Endothelial cell of umbilical vein (primary cell): ENCODE measurements at regions not wholly inside any gene's neighbourhood (a gene's known extent, or its start where the extent isn't known, plus 50 kb on each side); places are given as distances from the start of the nearest gene placed in this dataset.

Source experiments
- BruUV-seq: library from RNA; stranded (reverse); fragments of 400-500 nt; replicated peaks from 2 replicates; lab custom pipeline; 2021; lab: Mats Ljungman, UMichigan
- CTCF ChIA-PET: fragments of 300-600, 350-600 bp; sonication (Branson Sonifier 250); formaldehyde crosslinking; loops from one replicate; lab custom pipeline; 2021; ENCODE audit warnings: antibody characterized with exemption, inconsistent platforms; lab: Charles Lee
- POLR2A ChIA-PET: fragments of 300-600, 350-600 bp; sonication (Branson Sonifier 250); formaldehyde crosslinking; loops from one replicate; lab custom pipeline; 2021; ENCODE audit warnings: antibody characterized with exemption, inconsistent platforms; lab: Charles Lee
- DNase-seq: peaks from one replicate; pipeline ENCODE4 v3.0.0-alpha.2; 2011; ENCODE audit warnings: low read depth, low spot score
- FAIRE-seq: peaks from 2 replicates; lab custom pipeline; 2011; peaks lifted over from hg19 to GRCh38; lab: Jason Lieb, UNC
- H2AFZ ChIP-seq: 2 replicates; pipeline ENCODE4 v1.6.0; 2012; ENCODE audit warnings: low read depth, low read length, control low read depth, inconsistent platforms
- H3K27ac ChIP-seq: 2 replicates; pipeline ENCODE4 v1.5.1; 2011; ENCODE audit warnings: low read depth, mild to moderate bottlenecking, control low read depth, low read length, moderate library complexity; ENCODE audit not compliant: insufficient read depth
- H3K27me3 ChIP-seq, 2 experiments: 2 replicates each; pipeline versions ENCODE4 v1.6.0 to v1.6.1; 2011; ENCODE audit warnings: low read length in 2 of 2, mixed read lengths in 1 of 2; ENCODE audit not compliant: control insufficient read depth in 2 of 2, insufficient read depth in 2 of 2
- H3K36me3 ChIP-seq, 2 experiments: 2 replicates in 1 of 2; 3 replicates in 1 of 2; pipeline ENCODE4 v1.5.1; 2011; ENCODE audit warnings: low read length in 2 of 2, mild to moderate bottlenecking in 1 of 2, moderate library complexity in 1 of 2; ENCODE audit not compliant: control insufficient read depth in 2 of 2, insufficient read depth in 2 of 2; ENCODE audit errors: extremely low read depth in 1 of 2
- H3K4me1 ChIP-seq: 3 replicates; pipeline ENCODE4 v1.5.1; 2011; ENCODE audit warnings: mild to moderate bottlenecking, low read length; ENCODE audit not compliant: control insufficient read depth, insufficient read depth; ENCODE audit errors: extremely low read depth
- H3K4me2 ChIP-seq: 2 replicates; pipeline ENCODE4 v1.6.1; 2011; ENCODE audit warnings: low read length, control low read depth, mixed read lengths; ENCODE audit not compliant: insufficient read depth
- H3K4me3 ChIP-seq, 3 experiments: fragments of 200-600 bp in 1 of 3; sonication (generic), shearing (Covaris generic) in 1 of 3; replicated peaks in 1 of 3; 2 replicates each; pipeline ENCODE4 v1.5.1; 2011 to 2016; ENCODE audit warnings: control low read depth in 3 of 3, low read length in 3 of 3, mild to moderate bottlenecking in 2 of 3, inconsistent platforms in 1 of 3, low read depth in 1 of 3, moderate library complexity in 1 of 3; ENCODE audit not compliant: insufficient read depth in 1 of 3
- H3K79me2 ChIP-seq: 2 replicates; pipeline ENCODE4 v1.6.0; 2012; ENCODE audit warnings: low read length, inconsistent platforms; ENCODE audit not compliant: control insufficient read depth, insufficient read depth
- H3K9ac ChIP-seq: replicated peaks from 2 replicates; pipeline ENCODE3; 2011; ENCODE audit warnings: low read length, control low read depth; ENCODE audit not compliant: insufficient read depth; ENCODE audit errors: extremely low read depth
- H3K9me1 ChIP-seq: replicated peaks from 3 replicates; pipeline ENCODE4 v1.6.0; 2011; ENCODE audit warnings: mild to moderate bottlenecking, low read length; ENCODE audit not compliant: control insufficient read depth, insufficient read depth; ENCODE audit errors: extremely low read depth
- H3K9me3 ChIP-seq: replicated peaks from 2 replicates; pipeline ENCODE4 v1.5.1; 2012; ENCODE audit warnings: low read length, inconsistent platforms; ENCODE audit not compliant: control insufficient read depth, insufficient read depth
- H4K20me1 ChIP-seq: replicated peaks from 2 replicates; pipeline ENCODE3; 2011; ENCODE audit warnings: mild to moderate bottlenecking, low read length; ENCODE audit not compliant: control insufficient read depth, insufficient read depth; ENCODE audit errors: extremely low read depth
- CTCF ChIP-seq, 2 donors: IDR thresholded peaks; 1 replicate in 1 of 2; 2 replicates in 1 of 2; pipeline ENCODE4 v1.5.1; 2011; ENCODE audit warnings: low read length in 2 of 2, mild to moderate bottlenecking in 2 of 2, moderate library complexity in 2 of 2, control low read depth in 1 of 2, inconsistent platforms in 1 of 2, low read depth in 1 of 2; ENCODE audit not compliant: insufficient read depth in 1 of 2; ENCODE audit errors: extremely low read depth in 1 of 2
- EZH2 ChIP-seq: IDR thresholded peaks from 2 replicates; pipeline ENCODE4 v1.6.1; 2012; ENCODE audit warnings: borderline replicate concordance, low read depth, mild to moderate bottlenecking, moderate library complexity, low read length, inconsistent platforms; ENCODE audit not compliant: severe bottlenecking
- FOS ChIP-seq: IDR thresholded peaks from 2 replicates; pipeline ENCODE4 v1.6.1; 2011; ENCODE audit warnings: mild to moderate bottlenecking, low read length, moderate library complexity, borderline replicate concordance; ENCODE audit not compliant: insufficient read depth
- GATA2 ChIP-seq: IDR thresholded peaks from 2 replicates; pipeline ENCODE4 v1.7.0; 2011; ENCODE audit warnings: low read depth, mild to moderate bottlenecking, moderate library complexity, mixed read lengths, low read length; ENCODE audit not compliant: insufficient read length, insufficient read depth
- JUN ChIP-seq: IDR thresholded peaks from 2 replicates; pipeline ENCODE4 v1.6.1; 2011; ENCODE audit warnings: borderline replicate concordance, low read depth; ENCODE audit not compliant: insufficient read length, insufficient read depth
- MAX ChIP-seq: IDR thresholded peaks from 2 replicates; pipeline ENCODE4 v1.6.1; 2011; ENCODE audit not compliant: insufficient read depth, insufficient read length
- MYC ChIP-seq: IDR thresholded peaks from one replicate; pipeline ENCODE4 v1.6.1; 2011; ENCODE audit warnings: mild to moderate bottlenecking, low read depth, low read length
- POLR2A ChIP-seq: IDR thresholded peaks from 2 replicates; pipeline ENCODE4 v1.6.1; 2012; ENCODE audit warnings: low read depth, mild to moderate bottlenecking, control low read depth, low read length
- POLR2AphosphoS5 ChIP-seq: IDR thresholded peaks from 2 replicates; pipeline ENCODE4 v1.6.1; 2012; ENCODE audit warnings: low read depth, mild to moderate bottlenecking, control low read depth, low read length, moderate library complexity; ENCODE audit not compliant: insufficient read depth
- dilution Hi-C: fragments of 300-500 bp; cut with MboI; formaldehyde crosslinking; loops from one replicate; pipeline ENCODE4 v1.15.0; 2019; ENCODE audit warnings: low sequenced_read_pairs; ENCODE audit not compliant: extremely low pct_ligation_motif_present
- intact Hi-C: fragments of 100-400 bp; cut with micrococcal nuclease; formaldehyde crosslinking; loops from one replicate; pipeline ENCODE4 v1.10.0; 2022

GRCh38 chr4:82136161-82136801, 237.5 kb downstream of the HNRNPD start:
- H3K27ac ChIP-seq = no peak overlapping the region
- no peak overlapping the region for H3K9ac ChIP-seq
- no peaks in the 10 kb centered on the region for H3K9me1 ChIP-seq
- no peaks in the 10 kb centered on the region for H3K79me2 ChIP-seq
- BruUV-seq = no TSS peak
- ChIA-PET POLR2A (no interaction called here), CTCF (no interaction called here)
- no peak for TF ChIP-seq CTCF (IDR thresholded peaks at IDR 0.05; ENCODE audit: extremely low read depth in 1 of 2, insufficient read depth in 1 of 2, low read depth in 1 of 2, low read length in 2 of 2)
- intact Hi-C loops (no loop called here), dilution Hi-C loops (no loop called here)
- no peaks in the 10 kb centered on the region for H3K9me3 ChIP-seq
- H2AFZ ChIP-seq = no peak overlapping the region
- H4K20me1 ChIP-seq = no peaks in the 10 kb centered on the region
- no peak overlapping the region for H3K4me2 ChIP-seq
- no peaks in the 10 kb centered on the region for H3K4me1 ChIP-seq
- no peaks in the 10 kb centered on the region for H3K27me3 ChIP-seq
- no peak for FAIRE-seq
- no peaks in the 10 kb centered on the region for H3K36me3 ChIP-seq
- DNase-seq = no peak
- H3K4me3 ChIP-seq = no peak overlapping the region

GRCh38 chr4:82128355-82128754, 245.4 kb downstream of the HNRNPD start:
- no TSS peak for BruUV-seq
- no peaks in the 10 kb centered on the region for H3K9me1 ChIP-seq
- dilution Hi-C loops = no loop called here
- no peak overlapping the region for H3K4me2 ChIP-seq
- no peaks in the 10 kb centered on the region for H3K36me3 ChIP-seq
- no peak overlapping the region for H2AFZ ChIP-seq
- ChIA-PET CTCF (no interaction called here), POLR2A (no interaction called here)
- H3K27ac ChIP-seq = no peak overlapping the region
- H3K9ac ChIP-seq = no peak overlapping the region
- no peaks in the 10 kb centered on the region for H3K4me1 ChIP-seq
- no peak overlapping the region for H3K4me3 ChIP-seq
- TF ChIP-seq POLR2AphosphoS5 = no peak
- no peak for TF ChIP-seq MAX
- TF ChIP-seq EZH2 = no peak
- no peak for TF ChIP-seq JUN
- TF ChIP-seq MYC = no peak
- TF ChIP-seq POLR2A = no peak
- TF ChIP-seq GATA2 = no peak
- TF ChIP-seq CTCF (IDR thresholded peaks at IDR 0.05; ENCODE audit: extremely low read depth in 1 of 2, insufficient read depth in 1 of 2, low read depth in 1 of 2, low read length in 2 of 2) = no peak
- no peak for TF ChIP-seq FOS
- H4K20me1 ChIP-seq = no peaks in the 10 kb centered on the region
- no peaks in the 10 kb centered on the region for H3K9me3 ChIP-seq
- no peaks in the 10 kb centered on the region for H3K79me2 ChIP-seq
- intact Hi-C loops = no loop called here
- H3K27me3 ChIP-seq = no peaks in the 10 kb centered on the region
- DNase-seq (no peak), FAIRE-seq (no peak)
